HCT116 (cell line): ENCODE measurements at regions not wholly inside any gene's neighbourhood (a gene's known extent, or its start where the extent isn't known, plus 50 kb on each side); places are given as distances from the start of the nearest gene placed in this dataset.

Experiments used
- CEBPB ChIP-seq: IDR thresholded peaks from 2 replicates; pipeline ENCODE4 v1.6.1; 2012; ENCODE audit warnings: low read depth
- EZH2 ChIP-seq: fragments of 200-600 bp; sonication (generic); IDR thresholded peaks from 2 replicates; pipeline ENCODE4 v1.6.1; 2017; ENCODE audit warnings: antibody characterized with exemption, mixed run types
- FOSL1 ChIP-seq: IDR thresholded peaks from 2 replicates; pipeline ENCODE4 v1.6.1; 2012; ENCODE audit warnings: low read depth
- POLR2AphosphoS5 ChIP-seq: IDR thresholded peaks from 2 replicates; pipeline ENCODE4 v1.6.1; 2011; ENCODE audit warnings: mild to moderate bottlenecking, low read depth, low read length, moderate library complexity
- ZNF274 ChIP-seq: fragments of 200-500 bp; sonication (Bioruptor generic); IDR thresholded peaks from 2 replicates; pipeline ENCODE4 v1.6.1; 2014; ENCODE audit warnings: mild to moderate bottlenecking, low read depth, low read length, inconsistent platforms
- TF ChIP-seq, protein P1 (sequence below), 3 experiments: fragments of 200-600 bp in 1 of 3; sonication (generic) in 1 of 3; IDR thresholded peaks in 2 of 3; conservative IDR thresholded peaks in 1 of 3; 2 replicates each; pipeline ENCODE4 v1.5.1; 2012 to 2017; ENCODE audit warnings: low read depth in 2 of 3, low read length in 2 of 3, antibody characterized with exemption in 1 of 3, borderline replicate concordance in 1 of 3, control low read depth in 1 of 3, mild to moderate bottlenecking in 1 of 3, mixed read lengths in 1 of 3, mixed run types in 1 of 3, moderate library complexity in 1 of 3; ENCODE audit not compliant: insufficient read depth in 1 of 3
- TF ChIP-seq, protein P2 (sequence below): IDR thresholded peaks from 2 replicates; pipeline ENCODE4 v1.6.1; 2012; ENCODE audit warnings: low read depth
- TF ChIP-seq, protein P3 (sequence below): IDR thresholded peaks from 2 replicates; pipeline ENCODE4 v1.6.1; 2012
- TF ChIP-seq, protein P4 (sequence below): IDR thresholded peaks from 2 replicates; pipeline ENCODE4 v1.6.1; 2012
- TF ChIP-seq, protein P5 (sequence below): IDR thresholded peaks from 2 replicates; pipeline ENCODE4 v1.6.1; 2011; ENCODE audit warnings: mild to moderate bottlenecking, low read length, moderate library complexity; ENCODE audit not compliant: insufficient replicate concordance; ENCODE audit errors: extremely low read depth

DNA sequence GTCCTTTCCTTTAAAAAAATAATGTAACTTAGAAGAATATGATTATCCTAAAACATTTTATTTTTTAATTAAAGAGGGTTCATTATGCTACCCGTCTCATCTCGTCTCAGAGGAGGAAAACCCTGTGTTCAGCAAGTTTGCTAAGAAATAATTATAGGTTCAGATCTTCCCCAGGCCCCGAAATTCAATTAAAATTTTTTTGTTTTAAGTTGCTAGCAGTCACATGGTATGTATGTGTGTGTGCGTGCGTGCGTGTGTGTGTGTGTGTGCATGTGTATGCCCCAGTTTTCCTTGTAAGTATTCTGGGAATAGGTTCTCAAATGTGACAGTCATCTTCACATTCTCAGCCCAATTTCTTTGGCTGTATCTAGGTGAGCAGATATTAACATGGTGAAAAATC, 86.6 kb upstream of the HOXC13 start:
- TF ChIP-seq, protein P1, sequence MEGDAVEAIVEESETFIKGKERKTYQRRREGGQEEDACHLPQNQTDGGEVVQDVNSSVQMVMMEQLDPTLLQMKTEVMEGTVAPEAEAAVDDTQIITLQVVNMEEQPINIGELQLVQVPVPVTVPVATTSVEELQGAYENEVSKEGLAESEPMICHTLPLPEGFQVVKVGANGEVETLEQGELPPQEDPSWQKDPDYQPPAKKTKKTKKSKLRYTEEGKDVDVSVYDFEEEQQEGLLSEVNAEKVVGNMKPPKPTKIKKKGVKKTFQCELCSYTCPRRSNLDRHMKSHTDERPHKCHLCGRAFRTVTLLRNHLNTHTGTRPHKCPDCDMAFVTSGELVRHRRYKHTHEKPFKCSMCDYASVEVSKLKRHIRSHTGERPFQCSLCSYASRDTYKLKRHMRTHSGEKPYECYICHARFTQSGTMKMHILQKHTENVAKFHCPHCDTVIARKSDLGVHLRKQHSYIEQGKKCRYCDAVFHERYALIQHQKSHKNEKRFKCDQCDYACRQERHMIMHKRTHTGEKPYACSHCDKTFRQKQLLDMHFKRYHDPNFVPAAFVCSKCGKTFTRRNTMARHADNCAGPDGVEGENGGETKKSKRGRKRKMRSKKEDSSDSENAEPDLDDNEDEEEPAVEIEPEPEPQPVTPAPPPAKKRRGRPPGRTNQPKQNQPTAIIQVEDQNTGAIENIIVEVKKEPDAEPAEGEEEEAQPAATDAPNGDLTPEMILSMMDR (IDR thresholded peaks at IDR 0.05 in 2 of 3, conservative IDR thresholded peaks at IDR 0.05 in 1 of 3; ENCODE audit: borderline replicate concordance in 1 of 3, insufficient read depth in 1 of 3, low read depth in 2 of 3, low read length in 2 of 3) = no peak
- TF ChIP-seq, protein P2, sequence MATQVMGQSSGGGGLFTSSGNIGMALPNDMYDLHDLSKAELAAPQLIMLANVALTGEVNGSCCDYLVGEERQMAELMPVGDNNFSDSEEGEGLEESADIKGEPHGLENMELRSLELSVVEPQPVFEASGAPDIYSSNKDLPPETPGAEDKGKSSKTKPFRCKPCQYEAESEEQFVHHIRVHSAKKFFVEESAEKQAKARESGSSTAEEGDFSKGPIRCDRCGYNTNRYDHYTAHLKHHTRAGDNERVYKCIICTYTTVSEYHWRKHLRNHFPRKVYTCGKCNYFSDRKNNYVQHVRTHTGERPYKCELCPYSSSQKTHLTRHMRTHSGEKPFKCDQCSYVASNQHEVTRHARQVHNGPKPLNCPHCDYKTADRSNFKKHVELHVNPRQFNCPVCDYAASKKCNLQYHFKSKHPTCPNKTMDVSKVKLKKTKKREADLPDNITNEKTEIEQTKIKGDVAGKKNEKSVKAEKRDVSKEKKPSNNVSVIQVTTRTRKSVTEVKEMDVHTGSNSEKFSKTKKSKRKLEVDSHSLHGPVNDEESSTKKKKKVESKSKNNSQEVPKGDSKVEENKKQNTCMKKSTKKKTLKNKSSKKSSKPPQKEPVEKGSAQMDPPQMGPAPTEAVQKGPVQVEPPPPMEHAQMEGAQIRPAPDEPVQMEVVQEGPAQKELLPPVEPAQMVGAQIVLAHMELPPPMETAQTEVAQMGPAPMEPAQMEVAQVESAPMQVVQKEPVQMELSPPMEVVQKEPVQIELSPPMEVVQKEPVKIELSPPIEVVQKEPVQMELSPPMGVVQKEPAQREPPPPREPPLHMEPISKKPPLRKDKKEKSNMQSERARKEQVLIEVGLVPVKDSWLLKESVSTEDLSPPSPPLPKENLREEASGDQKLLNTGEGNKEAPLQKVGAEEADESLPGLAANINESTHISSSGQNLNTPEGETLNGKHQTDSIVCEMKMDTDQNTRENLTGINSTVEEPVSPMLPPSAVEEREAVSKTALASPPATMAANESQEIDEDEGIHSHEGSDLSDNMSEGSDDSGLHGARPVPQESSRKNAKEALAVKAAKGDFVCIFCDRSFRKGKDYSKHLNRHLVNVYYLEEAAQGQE = no peak
- TF ChIP-seq CEBPB (no peak), FOSL1 (no peak), POLR2AphosphoS5 (no peak), EZH2 (no peak), ZNF274 (no peak)
- TF ChIP-seq, protein P3, sequence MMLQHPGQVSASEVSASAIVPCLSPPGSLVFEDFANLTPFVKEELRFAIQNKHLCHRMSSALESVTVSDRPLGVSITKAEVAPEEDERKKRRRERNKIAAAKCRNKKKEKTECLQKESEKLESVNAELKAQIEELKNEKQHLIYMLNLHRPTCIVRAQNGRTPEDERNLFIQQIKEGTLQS = no peak
- TF ChIP-seq, protein P4, sequence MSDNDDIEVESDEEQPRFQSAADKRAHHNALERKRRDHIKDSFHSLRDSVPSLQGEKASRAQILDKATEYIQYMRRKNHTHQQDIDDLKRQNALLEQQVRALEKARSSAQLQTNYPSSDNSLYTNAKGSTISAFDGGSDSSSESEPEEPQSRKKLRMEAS = no peak
- TF ChIP-seq, protein P5, sequence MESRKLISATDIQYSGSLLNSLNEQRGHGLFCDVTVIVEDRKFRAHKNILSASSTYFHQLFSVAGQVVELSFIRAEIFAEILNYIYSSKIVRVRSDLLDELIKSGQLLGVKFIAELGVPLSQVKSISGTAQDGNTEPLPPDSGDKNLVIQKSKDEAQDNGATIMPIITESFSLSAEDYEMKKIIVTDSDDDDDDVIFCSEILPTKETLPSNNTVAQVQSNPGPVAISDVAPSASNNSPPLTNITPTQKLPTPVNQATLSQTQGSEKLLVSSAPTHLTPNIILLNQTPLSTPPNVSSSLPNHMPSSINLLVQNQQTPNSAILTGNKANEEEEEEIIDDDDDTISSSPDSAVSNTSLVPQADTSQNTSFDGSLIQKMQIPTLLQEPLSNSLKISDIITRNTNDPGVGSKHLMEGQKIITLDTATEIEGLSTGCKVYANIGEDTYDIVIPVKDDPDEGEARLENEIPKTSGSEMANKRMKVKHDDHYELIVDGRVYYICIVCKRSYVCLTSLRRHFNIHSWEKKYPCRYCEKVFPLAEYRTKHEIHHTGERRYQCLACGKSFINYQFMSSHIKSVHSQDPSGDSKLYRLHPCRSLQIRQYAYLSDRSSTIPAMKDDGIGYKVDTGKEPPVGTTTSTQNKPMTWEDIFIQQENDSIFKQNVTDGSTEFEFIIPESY = no peak
